ENCODE measurements at regions not wholly inside any gene's neighbourhood (a gene's known extent, or its start where the extent isn't known, plus 50 kb on each side); places are given as distances from the start of the nearest gene placed in this dataset.
"Not testable (repeated sequence)": the region's sequence is repeated elsewhere in the genome, so short reads cannot be mapped to it uniquely, and the experiment has no call there.

- no peak for DNase-seq
Measured at GRCh38 chr9:79492092-79493009, 79.4 kb upstream of the TLE4 start.

DNA sequence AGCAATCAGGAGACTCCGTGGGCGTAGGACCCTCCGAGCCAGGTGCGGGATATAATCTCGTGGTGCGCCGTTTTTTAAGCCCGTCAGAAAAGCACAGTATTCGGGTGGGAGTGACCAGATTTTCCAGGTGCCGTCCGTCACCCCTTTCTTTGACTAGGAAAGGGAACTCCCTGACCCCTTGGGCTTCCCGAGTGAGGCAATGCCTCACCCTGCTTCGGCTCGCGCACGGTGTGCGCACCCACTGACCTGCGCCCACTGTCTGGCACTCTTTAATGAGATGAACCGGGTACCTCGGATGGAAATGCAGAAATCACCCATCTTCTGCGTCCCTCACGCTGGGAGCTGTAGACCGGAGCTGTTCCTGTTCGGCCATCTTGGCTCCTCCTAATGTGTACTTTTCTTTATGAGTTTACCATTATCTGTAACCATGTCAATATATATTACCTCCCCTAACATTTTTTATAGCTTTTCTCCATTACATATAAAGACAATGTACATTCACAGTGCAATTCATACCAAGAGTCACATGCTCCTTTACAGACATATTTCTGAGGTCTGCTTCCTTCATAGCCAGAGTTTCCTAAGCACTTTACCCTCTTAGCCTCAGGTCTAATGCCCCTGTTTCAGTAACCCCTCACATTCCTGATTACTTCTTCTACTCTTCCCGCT lies 71.4 kb upstream of the TLE4 start:
- not testable (repeated sequence) for DNase-seq

GRCh38 chr9:79501546-79501945 lies 70.2 kb upstream of the TLE4 start:
- DNase-seq, result no peak

DNA sequence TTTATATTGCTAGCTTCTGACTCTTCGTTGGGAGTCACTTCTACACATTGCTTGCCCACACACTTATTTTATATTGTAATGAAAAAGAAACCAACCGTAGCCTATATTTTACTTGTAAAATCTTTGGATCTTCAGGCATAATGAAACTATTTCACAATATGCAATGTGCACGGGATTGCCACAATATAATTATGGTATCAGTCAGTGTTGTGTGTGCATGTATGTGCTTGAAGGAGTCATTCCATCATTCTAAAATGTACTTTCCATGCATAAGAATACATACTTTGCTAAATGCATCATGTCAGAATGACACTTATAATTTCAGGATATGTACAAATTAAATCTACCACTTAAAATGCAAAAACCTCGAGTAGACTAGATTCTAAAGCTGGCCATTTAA lies 64.0 kb upstream of the TLE4 start:
- DNase-seq, result no peak

DNA sequence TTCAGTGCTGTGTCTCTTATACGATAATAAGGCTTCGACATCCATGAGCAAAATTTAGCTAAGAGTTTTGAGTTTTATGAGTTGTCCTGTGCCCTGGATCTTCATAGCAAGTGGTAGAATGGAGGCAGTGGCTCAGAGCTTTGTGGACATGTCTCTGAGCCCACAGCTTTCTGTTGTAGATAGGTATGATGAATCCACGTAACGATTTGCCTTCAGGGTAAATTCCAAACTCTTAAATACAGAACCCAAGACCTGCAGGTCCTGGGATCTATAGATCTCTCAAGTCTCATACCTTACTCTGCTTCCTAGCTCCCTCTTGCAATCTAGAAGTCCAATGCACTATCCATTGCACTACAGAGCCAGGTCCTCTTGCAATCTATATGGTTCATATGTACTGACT lies 59.5 kb upstream of the TLE4 start:
- no peak for DNase-seq

All from inflammatory macrophage treated with lipopolysaccharide for 1 hour (primary cell).